HG03571 (cell line): ENCODE measurements at regions not wholly inside any gene's neighbourhood (a gene's known extent, or its start where the extent isn't known, plus 50 kb on each side); places are given as distances from the start of the nearest gene placed in this dataset.

Source experiments
- ATAC-seq: cut with Tn5 transposase; IDR thresholded peaks from one replicate; pipeline ENCODE4 v1.9.1; 2021; ENCODE audit not compliant: unreplicated experiment

- no peak for ATAC-seq
Observed at GRCh38 chr2:15701341-15701907, 109.8 kb downstream of the DDX1 start.

GRCh38 chr2:15701991-15702390 lies 110.3 kb downstream of the DDX1 start:
- ATAC-seq, result no peak

GRCh38 chr2:15702452-15702851 lies 110.8 kb downstream of the DDX1 start:
- no peak for ATAC-seq

- no peak for ATAC-seq
Observed at GRCh38 chr2:15703365-15703869, 111.7 kb downstream of the DDX1 start.

- ATAC-seq, result no peak
Observed at GRCh38 chr2:15704086-15704787, 112.6 kb downstream of the DDX1 start.

- no peak for ATAC-seq
Observed at GRCh38 chr2:15704788-15705115, 113.1 kb downstream of the DDX1 start.

GRCh38 chr2:15705310-15705709 lies 113.6 kb downstream of the DDX1 start:
- no peak for ATAC-seq

GRCh38 chr2:15705839-15706386 lies 114.2 kb downstream of the DDX1 start:
- ATAC-seq, result no peak

GRCh38 chr2:15706424-15706823 lies 114.8 kb downstream of the DDX1 start:
- ATAC-seq, result no peak

GRCh38 chr2:15706986-15707632 lies 115.4 kb downstream of the DDX1 start:
- no peak for ATAC-seq

GRCh38 chr2:15708161-15708560 lies 116.5 kb downstream of the DDX1 start:
- ATAC-seq, result no peak

GRCh38 chr2:15708865-15709820 lies 117.5 kb downstream of the DDX1 start:
- ATAC-seq, result no peak

- ATAC-seq, result no peak
Observed at GRCh38 chr2:15711126-15711860, 119.6 kb downstream of the DDX1 start.

- no peak for ATAC-seq
Observed at GRCh38 chr2:15712551-15713342, 121.1 kb downstream of the DDX1 start.

- no peak for ATAC-seq
Observed at GRCh38 chr2:15713475-15713874, 121.8 kb downstream of the DDX1 start.

- ATAC-seq, result no peak
Observed at GRCh38 chr2:15714002-15714401, 122.3 kb downstream of the DDX1 start.

GRCh38 chr2:15714609-15715008 lies 122.9 kb downstream of the DDX1 start:
- no peak for ATAC-seq

- ATAC-seq, result no peak
Observed at GRCh38 chr2:15715596-15715995, 123.9 kb downstream of the DDX1 start.

- ATAC-seq, result no peak
Observed at GRCh38 chr2:15718103-15718943, 126.7 kb downstream of the DDX1 start.
